Endothelial cell (in vitro differentiated cells): ENCODE measurements at regions not wholly inside any gene's neighbourhood (a gene's known extent, or its start where the extent isn't known, plus 50 kb on each side); places are given as distances from the start of the nearest gene placed in this dataset.

Experiments used
- DNase-seq: peaks from one replicate; pipeline ENCODE4 v3.0.0; 2021; ENCODE audit warnings: low spot score
- H3K27ac Mint-ChIP-seq: one replicate; pipeline ENCODE4 v1.8.0; 2021; ENCODE audit warnings: mixed read lengths, inconsistent platforms; ENCODE audit not compliant: unreplicated experiment
- H3K27me3 Mint-ChIP-seq: one replicate; pipeline ENCODE4 v1.8.0; 2021; ENCODE audit warnings: mild to moderate bottlenecking, moderate library complexity, mixed read lengths, inconsistent platforms; ENCODE audit not compliant: unreplicated experiment
- H3K36me3 Mint-ChIP-seq: one replicate; pipeline ENCODE4 v1.8.0; 2021; ENCODE audit warnings: mild to moderate bottlenecking, low read depth, mixed read lengths, inconsistent platforms; ENCODE audit not compliant: unreplicated experiment
- H3K4me1 Mint-ChIP-seq: one replicate; pipeline ENCODE4 v1.8.0; 2021; ENCODE audit warnings: mild to moderate bottlenecking, mixed read lengths, inconsistent platforms; ENCODE audit not compliant: unreplicated experiment
- H3K4me3 Mint-ChIP-seq: one replicate; pipeline ENCODE4 v1.8.0; 2021; ENCODE audit warnings: mild to moderate bottlenecking, mixed read lengths, inconsistent platforms; ENCODE audit not compliant: unreplicated experiment
- H3K9me3 Mint-ChIP-seq: one replicate; pipeline ENCODE4 v1.8.0; 2021; ENCODE audit warnings: mixed read lengths, inconsistent platforms; ENCODE audit not compliant: unreplicated experiment
- TF ChIP-seq, protein P1 (sequence below): fragments of 200-600 bp; sonication (generic); IDR thresholded peaks from one replicate; pipeline ENCODE4 v1.5.0; 2021; ENCODE audit warnings: antibody characterized with exemption; ENCODE audit not compliant: unreplicated experiment

DNA sequence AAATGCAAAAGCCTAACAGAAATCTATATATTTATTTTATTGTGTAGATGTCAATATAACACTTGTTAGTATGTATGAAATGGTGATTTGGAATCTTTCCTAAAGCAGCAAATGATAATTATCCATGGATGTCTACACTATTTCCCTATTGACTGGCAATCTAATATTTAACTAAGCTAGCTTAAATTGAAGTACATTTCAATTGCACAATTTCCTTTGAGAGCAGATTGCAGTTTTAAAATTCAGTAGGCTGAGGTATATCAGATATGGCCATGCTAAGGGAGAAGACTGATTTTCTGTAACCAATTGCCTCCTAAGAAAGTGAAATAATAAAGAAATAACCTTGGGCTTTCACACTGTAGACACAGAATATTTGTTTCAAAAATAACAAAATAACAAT, 90.1 kb upstream of the KCNJ3 start:
- no peaks in the 10 kb centered on the region for H3K27me3 Mint-ChIP-seq
- H3K4me1 Mint-ChIP-seq = no peaks in the 10 kb centered on the region
- no peak overlapping the region for H3K27ac Mint-ChIP-seq
- TF ChIP-seq, protein P1, sequence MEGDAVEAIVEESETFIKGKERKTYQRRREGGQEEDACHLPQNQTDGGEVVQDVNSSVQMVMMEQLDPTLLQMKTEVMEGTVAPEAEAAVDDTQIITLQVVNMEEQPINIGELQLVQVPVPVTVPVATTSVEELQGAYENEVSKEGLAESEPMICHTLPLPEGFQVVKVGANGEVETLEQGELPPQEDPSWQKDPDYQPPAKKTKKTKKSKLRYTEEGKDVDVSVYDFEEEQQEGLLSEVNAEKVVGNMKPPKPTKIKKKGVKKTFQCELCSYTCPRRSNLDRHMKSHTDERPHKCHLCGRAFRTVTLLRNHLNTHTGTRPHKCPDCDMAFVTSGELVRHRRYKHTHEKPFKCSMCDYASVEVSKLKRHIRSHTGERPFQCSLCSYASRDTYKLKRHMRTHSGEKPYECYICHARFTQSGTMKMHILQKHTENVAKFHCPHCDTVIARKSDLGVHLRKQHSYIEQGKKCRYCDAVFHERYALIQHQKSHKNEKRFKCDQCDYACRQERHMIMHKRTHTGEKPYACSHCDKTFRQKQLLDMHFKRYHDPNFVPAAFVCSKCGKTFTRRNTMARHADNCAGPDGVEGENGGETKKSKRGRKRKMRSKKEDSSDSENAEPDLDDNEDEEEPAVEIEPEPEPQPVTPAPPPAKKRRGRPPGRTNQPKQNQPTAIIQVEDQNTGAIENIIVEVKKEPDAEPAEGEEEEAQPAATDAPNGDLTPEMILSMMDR = no peak
- H3K4me3 Mint-ChIP-seq = no peak overlapping the region
- H3K36me3 Mint-ChIP-seq = no peaks in the 10 kb centered on the region
- no peaks in the 10 kb centered on the region for H3K9me3 Mint-ChIP-seq
- DNase-seq = no peak

DNA sequence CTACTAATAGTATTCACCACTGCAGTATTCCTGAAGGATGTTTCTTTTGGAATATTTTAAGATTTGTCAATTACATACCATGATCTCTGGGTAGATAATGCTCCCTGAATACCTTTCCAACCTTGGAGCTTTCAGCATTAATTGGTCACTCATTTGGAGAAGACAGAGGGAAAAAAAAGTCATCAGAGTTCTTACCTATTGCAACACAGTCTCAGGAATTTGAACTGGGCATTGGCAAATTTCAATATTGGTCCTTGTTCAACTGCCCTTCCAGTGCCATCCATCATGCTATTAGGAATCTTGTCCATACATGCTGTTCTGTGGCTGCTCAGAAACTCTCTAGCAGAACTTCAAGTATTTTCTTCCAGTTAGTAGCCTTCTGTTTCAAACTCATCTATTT, 83.6 kb upstream of the KCNJ3 start:
- no peak overlapping the region for H3K4me3 Mint-ChIP-seq

DNA sequence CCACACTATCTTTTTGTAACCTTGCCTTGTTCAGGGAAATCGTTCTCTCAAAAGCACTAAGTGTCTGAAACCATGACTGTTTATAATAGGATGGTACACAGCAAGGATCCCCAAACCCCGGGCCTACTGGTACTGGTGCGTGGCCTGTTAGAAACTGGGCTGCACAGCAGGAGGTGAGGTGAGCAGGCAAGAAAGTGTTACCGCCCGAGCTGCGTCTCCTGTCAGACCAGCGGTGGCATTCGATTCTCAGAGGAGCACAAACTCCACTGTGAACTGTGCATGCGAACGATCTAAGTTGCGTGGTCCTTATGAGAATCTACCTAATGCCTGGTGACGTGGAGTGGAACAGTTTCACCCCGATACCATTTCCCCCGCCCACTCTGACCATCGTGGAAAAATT, 81.8 kb upstream of the KCNJ3 start:
- Mint-ChIP-seq H3K4me3 (no peak overlapping the region), H3K36me3 (no peaks in the 10 kb centered on the region), H3K4me1 (no peaks in the 10 kb centered on the region), H3K27ac (no peak overlapping the region), H3K27me3 (no peaks in the 10 kb centered on the region), H3K9me3 (no peaks in the 10 kb centered on the region)
- DNase-seq = no peak
- TF ChIP-seq, protein P1 = no peak

More for the DNA sequence above, 83.6 kb upstream of the KCNJ3 start:
- Mint-ChIP-seq H3K27me3 (no peaks in the 10 kb centered on the region), H3K4me1 (no peaks in the 10 kb centered on the region), H3K36me3 (no peaks in the 10 kb centered on the region), H3K9me3 (no peaks in the 10 kb centered on the region), H3K27ac (no peak overlapping the region)
- no peak for DNase-seq
- TF ChIP-seq, protein P1 = no peak

DNA sequence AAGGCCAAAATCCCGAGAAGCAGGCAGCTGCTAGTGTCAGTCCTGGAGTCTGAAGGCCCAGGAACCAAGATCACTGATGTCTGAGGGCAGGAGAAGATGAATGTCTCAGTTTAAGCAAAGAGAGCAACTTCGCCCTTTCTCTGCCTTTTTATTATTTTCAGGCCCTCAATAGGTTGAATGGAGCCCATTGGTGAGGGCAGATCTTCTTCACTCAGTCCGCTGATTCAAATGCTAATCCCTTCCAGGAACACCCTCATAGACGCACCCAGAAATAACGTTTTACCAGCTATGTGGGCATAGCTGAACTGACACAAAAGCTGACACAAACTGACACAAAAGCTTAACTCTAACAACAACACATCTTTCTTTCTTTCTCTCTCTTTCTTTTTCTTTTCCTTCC, 78.0 kb upstream of the KCNJ3 start:
- no peaks in the 10 kb centered on the region for H3K36me3 Mint-ChIP-seq
- H3K4me3 Mint-ChIP-seq = no peak overlapping the region
- no peaks in the 10 kb centered on the region for H3K27me3 Mint-ChIP-seq
- no peaks in the 10 kb centered on the region for H3K9me3 Mint-ChIP-seq
- TF ChIP-seq, protein P1 = no peak
- no peaks in the 10 kb centered on the region for H3K4me1 Mint-ChIP-seq
- no peak overlapping the region for H3K27ac Mint-ChIP-seq
- DNase-seq = no peak

- Mint-ChIP-seq H3K9me3 (no peaks in the 10 kb centered on the region), H3K27me3 (no peaks in the 10 kb centered on the region), H3K36me3 (no peaks in the 10 kb centered on the region), H3K4me1 (no peaks in the 10 kb centered on the region), H3K27ac (no peak overlapping the region), H3K4me3 (no peak overlapping the region)
- peak; percentile 40 for DNase-seq
- TF ChIP-seq, protein P1 = peak; percentile 71
Measured at GRCh38 chr2:154623819-154624218, 74.7 kb upstream of the KCNJ3 start.
